Adipose tissue (tissue), 3 donors: ENCODE measurements at regions not wholly inside any gene's neighbourhood (a gene's known extent, or its start where the extent isn't known, plus 50 kb on each side); places are given as distances from the start of the nearest gene placed in this dataset.
"Not testable (repeated sequence)": the region's sequence is repeated elsewhere in the genome, so short reads cannot be mapped to it uniquely, and the experiment has no call there.

Experiments
- H3K27ac ChIP-seq: one replicate; pipeline ENCODE4 v1.5.1; 2013; ENCODE audit warnings: low read depth, low read length
- WGBS, 3 donors: extraction: QIAGEN DNeasy Blood & Tissue Kit; methylation state at CpG; one replicate each; pipeline ENCODE4 v1.1.7; 2013; 5-methylcytosine and 5-hydroxymethylcytosine counted together
- donor health status: healthy with polysubstance abuse.
- donor health status: Bipolar disorder and iron deficiency.
- donor health status: healthy.

DNA sequence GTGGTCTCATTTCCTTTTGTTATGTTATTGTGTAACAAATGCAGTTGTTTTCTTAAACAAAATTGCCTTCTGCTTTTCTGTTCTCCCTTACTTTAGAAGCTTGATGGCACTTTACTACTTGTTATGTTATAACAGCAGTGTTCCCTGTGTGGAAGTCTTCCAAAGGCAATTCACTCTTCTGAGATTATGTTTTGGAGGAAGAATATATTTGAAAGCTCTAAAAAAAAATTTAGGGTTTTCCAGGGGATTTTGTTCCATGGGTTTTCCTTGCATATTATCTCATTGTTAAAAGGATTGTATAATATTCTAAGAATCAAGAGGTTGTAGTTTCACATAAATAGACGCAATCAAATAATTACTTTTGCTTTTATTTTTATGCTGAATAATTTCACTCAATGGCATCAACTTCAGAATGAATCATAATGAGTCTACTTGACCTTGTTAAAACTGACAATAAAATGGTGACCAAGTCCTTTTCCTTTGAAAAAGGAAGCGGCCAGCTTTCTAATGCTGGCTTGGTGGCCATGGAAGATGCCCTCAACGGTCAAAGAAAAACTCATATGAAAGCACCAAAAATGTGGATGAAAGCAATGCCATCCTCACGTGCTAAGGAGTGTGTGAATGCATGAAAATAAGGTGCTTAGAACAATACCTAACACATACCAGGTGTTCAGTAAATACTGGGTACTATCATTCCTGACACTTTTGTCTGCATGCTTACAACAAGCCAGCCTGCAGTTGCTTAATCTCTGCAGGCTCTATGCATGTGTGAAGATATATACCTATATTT is 92.4 kb upstream of the KLF6 start:
- H3K27ac ChIP-seq: no peak overlapping the region
- WGBS, 3 donors: 69 to 87% (median 73%) methylated on average over 4 of the region's 4 CpGs

DNA sequence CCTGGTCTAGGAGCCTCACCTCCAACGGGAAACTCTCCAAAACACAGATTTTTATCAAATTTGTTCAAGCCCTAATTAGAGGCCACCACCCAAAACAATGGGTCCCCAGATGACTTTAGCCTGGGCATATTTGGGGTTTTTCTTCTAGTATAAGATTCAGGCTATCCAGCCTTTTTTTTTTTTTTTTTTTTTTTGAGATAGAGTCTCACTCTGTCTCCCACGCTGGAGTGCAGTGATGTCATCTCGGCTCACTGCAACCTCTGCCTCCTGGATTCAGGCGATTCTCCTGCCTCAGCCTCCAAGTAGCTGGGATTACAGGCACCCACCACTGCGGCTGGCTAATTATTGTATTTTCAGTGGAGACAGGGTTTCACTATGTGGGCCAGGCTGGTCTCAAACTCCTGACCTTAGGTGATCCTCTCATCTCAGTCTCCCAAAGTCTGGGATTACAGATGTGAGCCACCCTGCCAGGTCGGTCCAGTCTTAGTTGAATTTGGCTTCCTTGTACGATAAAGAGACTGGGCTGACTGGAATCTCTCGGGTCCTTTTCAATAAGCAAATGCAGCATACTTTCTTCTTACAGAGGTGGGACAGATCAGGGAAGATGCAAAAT is 91.4 kb upstream of the KLF6 start:
- WGBS, 3 donors: 80 to 84% (median 84%) methylated on average over 8 of the region's 8 CpGs
- H3K27ac ChIP-seq: no peak overlapping the region

DNA sequence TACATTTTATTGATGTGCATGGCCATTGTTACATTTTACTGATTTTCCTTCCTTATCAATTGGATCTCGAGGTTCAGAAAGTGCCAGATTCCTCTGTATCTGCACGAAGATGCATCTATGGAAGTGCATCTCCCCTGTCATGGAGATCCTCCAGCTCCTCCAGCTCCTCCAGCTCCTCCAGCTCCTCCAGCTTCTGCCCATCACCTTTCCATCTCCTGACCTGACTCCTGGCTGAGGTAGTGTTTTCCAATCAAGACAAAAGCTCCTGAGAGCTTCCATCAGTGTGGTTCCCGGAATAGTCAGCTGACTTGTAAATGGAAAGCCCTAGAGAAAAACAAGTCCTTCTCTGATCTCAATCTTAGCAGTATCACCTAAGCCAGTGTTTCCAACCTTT is 90.8 kb upstream of the KLF6 start:
- no peak overlapping the region for H3K27ac ChIP-seq
- WGBS, 3 donors: 78 to 90% (median 87%) methylated on average over 3 of the region's 3 CpGs

DNA sequence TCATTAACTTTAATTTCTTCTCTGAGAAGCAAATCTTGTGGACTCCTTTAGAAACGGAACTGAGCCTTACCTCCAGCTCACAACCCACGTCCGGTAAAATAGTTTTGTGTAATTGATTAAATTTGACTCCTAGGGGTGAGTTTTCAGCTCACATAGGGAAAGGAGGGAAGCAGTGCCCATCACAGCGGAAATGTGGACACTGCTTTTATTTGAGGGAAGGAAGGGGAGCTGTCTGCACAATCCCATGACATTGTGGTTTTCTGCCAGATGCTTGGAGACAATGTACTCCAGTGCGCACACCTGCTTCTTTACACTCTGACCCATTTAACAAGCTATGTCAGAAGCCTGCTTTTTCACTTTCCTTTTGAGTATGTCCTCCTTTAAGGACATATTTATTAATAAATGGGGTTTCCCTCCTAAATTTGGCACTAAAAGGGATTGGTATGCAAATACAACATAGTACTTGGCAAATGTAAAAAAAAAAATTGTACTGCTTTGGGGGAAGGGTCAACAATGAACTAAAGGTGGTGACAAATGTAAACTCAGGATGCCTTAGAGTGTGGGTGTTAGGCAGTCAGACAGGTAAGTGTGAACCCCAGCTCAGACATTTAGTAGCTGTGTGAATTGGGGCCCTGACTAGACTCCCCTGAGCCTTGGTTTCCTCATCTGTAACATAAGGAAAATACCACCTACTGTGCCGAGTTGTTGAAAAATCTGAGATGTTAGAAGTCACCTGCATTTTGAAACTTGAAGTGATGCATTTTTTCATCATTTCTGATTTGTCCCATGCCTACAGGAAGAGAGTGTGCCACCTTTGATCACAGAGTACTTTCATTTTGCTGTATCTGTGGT is 90.2 kb upstream of the KLF6 start:
- H3K27ac ChIP-seq: no peak overlapping the region
- WGBS, 3 donors: 52 to 73% (median 54%) methylated on average over 6 of the region's 6 CpGs

DNA sequence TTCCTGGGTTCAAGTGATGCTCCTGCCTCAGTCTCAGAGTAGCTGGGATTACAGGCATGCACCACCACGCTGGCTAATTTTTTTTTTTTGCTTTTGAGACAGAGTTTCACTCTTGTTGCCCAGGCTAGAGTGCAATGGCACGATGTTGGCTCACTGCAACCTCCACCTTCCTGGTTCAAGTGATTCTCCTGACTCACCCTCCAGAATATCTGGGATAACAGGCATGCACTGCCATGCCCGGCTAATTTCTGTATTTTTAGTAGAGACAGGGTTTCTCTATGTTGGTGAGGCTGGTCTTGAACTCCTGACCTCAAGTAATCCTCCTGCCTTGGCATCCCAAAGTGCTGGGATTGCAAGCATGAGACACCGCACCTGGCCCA is 89.6 kb upstream of the KLF6 start:
- not testable (repeated sequence) for H3K27ac ChIP-seq
- 71 to 82% (median 77%) methylated on average over 4 of the region's 4 CpGs for WGBS, 3 donors

DNA sequence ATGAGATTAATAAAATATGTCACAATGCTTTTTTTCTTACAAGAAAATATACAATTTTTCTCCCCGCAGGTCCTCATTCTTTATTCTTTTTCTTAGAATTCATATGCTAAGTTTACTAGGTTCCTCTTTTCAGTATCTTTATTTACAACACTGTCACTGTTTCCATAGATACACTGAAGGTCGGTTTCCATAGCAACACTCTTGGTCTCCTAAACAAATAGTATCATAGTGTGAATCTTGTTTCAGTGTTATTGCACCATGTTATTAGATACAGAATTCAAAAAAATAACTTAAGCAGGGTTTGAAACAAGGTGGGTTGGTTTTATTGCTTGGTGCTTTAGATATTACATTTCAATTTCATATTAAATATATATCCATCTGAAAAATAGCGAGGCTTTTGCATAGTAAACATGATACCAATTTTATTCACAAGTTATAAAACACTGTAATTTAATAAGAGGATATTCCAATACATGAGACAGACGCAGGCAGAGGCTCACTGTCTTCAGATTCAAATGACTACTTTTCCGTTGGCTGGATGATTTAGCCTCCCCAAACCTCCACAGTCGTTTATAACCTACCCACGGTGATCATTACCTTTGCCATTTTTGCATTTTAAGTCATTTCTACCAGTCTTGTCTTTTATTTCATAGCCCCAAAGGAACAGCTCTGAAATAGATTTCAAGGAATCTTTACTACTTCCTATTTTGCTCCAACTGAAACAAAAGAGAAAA is 88.9 kb upstream of the KLF6 start:
- 34 to 68% (median 38%) methylated on average over 7 of the region's 7 CpGs for WGBS, 3 donors
- H3K27ac ChIP-seq: no peak overlapping the region

DNA sequence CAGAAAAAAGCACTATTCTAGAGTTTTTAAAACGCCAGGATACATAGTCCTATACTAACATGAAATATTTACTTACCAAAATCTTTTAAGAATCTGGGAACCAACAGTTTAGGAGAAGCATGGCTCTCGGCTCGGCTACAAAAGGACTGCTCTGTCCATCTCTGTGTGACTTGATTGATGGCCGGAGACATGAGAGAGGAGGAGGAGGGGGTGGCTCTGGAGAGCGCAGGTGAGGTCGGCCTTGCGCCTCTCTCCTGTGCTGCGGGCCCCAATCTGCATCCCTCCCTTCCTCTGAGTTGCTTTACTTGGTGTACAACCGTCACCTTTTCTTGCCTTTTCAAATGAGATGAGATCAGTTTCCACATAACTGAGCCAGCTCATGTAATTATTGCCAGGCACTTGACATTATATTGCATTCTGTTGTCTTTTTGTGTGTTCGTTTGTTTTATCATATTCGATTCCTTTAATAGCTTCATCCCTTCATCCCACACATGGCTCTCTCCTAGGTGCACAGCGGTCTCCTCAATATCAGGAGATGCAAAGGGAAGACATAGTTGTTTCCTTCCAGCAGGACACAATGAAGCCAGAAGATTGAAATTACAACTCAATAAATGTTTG is 87.8 kb upstream of the KLF6 start:
- 89 to 91% (median 91%) methylated on average over 11 to 12 of the region's 12 CpGs for WGBS, 3 donors

DNA sequence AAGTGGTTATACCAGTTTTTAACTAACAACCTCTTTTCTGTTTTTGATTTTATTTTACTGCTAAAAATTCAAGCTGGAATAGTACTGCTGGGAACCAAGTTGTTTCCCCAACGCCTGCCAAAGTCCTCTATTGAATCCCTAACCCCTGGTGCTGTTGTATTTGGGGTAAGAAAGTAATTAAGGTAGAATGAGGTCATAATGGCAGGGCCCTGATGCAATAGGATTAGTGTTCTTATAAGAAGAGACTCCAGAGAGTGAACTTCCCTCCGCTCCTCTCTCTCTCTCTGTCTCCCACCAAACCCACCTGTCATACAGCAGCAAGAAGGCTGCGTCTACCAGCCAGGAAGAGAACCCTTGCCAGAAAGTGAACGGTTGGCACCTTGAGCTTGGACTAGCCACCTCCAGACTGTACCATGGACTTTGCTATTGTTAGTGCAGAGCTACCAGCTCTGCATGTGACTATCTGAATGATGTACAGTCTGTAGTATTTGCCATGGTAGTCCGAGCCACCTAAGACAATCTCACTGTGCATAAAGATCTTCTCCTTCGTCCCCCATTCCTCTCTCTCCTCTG is 86.5 kb upstream of the KLF6 start:
- 92 to 96% (median 95%) methylated on average over 6 of the region's 6 CpGs for WGBS, 3 donors
- no peak overlapping the region for H3K27ac ChIP-seq

More for the DNA sequence above, 87.8 kb upstream of the KLF6 start:
- no peak overlapping the region for H3K27ac ChIP-seq

DNA sequence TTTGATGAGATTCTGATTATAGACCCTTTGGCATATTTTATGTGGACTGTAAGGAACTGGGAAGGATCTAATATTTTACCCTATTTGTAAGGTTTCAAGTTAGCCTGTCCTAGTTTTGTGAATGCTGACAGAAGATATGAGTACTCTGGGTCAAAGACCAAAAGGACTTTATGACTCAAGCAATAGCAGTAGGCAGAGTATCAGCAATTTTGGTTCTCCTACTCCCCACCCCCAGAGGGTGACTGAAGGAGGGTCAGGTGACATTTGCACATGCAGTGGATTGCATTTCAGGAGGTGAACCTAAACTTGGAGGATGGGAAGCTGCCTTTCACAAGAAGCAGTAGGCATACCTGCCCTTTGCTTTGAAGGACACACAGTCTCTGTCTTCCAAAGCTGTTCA is 84.0 kb upstream of the KLF6 start:
- no peak overlapping the region for H3K27ac ChIP-seq

DNA sequence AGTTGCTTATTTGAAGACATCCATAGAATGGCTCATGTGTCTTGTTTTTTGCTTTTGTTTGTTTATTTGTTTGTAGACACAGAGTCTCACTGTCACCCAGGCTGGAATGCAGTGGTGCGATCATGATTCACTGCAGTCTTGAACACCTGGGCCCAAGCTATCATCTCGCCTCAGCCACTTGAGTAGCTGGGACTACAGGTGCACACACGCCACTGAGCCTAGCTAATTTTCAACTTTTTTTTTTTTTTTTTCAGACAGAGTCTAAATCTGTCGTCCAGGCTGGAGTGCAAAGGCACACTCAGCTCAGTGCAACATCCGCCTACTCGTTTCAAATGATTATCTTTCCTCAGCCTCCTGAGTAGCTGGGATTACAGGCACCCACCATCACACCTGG is 83.3 kb upstream of the KLF6 start:
- WGBS, 3 donors: 88 to 97% (median 93%) methylated on average over 6 of the region's 6 CpGs
- no peak overlapping the region for H3K27ac ChIP-seq

DNA sequence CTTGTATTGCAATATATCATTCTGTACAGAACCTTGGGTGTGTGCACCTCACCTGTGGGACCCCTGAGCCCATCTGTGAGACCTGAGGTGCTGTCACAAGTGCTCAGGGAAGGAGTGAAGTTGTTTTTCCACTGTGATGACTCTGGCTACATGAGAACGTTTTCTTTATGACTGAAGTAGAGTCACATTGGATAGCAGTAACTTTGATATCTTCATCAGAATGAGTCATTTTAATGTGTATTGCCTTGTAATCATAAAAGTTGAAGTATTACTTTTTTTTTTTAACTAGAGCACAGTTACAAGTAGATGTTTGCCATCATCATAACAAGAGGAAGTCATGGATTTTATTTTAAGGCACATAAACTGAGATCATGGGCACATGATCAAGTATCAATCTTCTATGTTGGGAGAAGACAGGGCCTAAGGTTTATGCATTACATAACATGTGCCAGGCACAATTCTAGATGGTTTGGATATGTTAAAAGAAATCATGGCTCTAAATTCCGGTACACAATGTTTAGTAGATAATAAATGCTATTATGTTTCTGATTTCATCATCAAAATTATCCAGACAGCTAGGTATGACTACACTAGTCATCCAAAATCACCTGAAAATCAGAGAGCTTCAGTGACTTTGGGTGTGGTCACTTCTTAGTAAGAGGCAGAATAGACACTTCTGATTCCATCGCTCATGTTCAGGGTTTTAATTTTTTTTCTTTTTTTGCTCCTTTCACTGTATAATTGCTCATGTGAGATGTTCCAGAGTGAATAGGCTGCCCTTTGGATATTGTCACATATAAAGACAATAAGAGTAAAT is 82.7 kb upstream of the KLF6 start:
- WGBS, 3 donors: 77 to 84% (median 82%) methylated on average over 3 of the region's 3 CpGs
- H3K27ac ChIP-seq: no peak overlapping the region

DNA sequence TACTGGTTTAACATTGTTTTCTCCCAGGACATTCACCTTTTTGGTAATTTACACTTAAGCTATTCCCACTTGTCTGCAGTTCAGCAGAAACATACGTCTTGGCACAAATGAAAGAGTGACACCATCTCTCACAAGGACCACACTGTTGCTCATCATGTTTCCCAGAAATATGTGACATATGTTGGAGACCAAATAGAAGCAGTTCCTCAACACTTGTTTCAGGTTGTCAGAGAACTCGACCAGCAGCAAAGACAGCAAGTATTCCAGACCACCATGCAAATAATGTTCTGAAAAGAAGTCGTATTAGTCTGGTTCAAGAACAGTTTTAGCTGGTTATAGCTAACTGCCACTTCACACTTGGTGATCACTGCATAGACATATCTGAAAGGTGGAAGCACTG is 81.3 kb upstream of the KLF6 start:
- H3K27ac ChIP-seq: no peak overlapping the region
- 72 to 77% (median 73%) methylated on average over 3 of the region's 3 CpGs for WGBS, 3 donors

DNA sequence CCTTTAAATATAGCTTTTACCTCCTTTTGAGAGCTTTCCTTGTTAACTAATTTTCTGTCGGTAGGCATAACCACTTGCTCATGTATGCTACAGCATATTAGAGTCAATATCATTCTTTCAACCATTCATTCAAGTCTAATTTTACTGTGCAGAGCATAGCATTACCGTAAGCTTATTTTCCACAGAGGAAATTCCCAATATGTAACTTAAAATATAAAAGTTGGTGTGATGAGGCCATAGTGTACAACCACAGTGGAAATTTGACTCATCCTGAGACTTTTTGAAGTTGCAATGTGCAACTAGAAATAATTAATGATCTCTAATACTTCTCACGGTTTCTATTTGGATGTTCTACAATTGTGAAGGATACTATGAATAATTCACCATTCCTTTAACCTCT is 80.6 kb upstream of the KLF6 start:
- H3K27ac ChIP-seq: no peak overlapping the region
- 80 to 85% (median 83%) methylated on average over 3 of the region's 3 CpGs for WGBS, 3 donors

DNA sequence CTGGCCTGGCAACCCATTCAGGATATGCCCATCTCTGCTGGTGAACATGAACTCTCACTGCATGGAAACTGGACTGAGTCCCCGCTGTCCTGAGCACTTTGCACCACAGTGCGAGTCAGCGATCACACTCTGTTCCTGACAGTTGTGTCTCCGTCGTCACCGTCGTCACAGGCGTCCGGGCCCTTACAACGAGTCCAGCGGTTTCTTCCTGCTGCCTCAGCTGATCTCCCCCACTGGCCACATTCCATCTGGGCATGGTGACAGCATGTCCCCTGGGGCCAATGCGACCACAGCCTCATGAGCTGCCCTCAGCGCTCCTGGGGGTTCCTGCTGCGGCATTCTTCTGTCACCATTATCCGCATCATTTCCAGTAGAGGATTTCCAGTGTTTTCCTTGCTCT is 76.8 kb upstream of the KLF6 start:
- 89 to 93% (median 91%) methylated on average over 15 of the region's 15 CpGs for WGBS, 3 donors

DNA sequence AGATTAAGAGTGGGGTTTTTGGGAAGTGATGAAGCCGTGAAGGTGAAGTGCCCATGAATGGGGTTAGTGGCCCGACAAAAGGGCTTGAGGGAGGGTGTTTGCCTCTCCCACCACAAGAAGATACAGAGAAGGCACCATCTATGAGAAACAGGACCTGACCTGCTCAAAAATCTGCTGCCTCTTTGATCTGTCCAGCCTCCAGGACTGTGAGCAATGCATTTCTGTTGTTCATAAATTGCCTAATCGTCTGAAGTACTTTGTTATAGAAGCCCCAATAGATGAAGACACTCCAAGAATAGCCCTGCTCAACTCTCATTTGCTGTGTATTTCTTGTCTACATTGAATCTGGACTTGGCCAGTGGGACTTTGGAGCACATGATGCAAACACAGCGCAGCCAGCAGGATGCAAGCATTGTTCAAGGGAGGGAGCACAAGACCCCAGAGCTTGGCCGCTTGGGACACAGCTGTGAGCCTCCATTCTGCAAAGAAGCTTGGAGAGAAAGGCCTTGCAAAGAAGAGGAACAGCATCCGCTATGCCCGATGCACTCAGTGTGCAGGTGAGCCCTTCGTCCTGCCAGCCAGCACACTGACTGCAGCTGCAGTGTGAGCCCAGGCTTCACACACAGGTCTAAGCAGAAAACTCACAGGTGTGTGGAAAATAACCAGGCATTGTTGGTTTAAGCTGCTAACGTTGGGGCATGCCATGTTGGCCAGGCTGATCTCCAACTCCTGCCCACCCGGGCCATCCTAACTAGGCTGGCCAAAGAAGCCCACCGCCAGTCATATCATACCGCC is 73.2 kb upstream of the KLF6 start:
- no peak overlapping the region for H3K27ac ChIP-seq
- 76 to 95% (median 92%) methylated on average over 12 of the region's 12 CpGs for WGBS, 3 donors

More for the DNA sequence above, 76.8 kb upstream of the KLF6 start:
- H3K27ac ChIP-seq: no peak overlapping the region

DNA sequence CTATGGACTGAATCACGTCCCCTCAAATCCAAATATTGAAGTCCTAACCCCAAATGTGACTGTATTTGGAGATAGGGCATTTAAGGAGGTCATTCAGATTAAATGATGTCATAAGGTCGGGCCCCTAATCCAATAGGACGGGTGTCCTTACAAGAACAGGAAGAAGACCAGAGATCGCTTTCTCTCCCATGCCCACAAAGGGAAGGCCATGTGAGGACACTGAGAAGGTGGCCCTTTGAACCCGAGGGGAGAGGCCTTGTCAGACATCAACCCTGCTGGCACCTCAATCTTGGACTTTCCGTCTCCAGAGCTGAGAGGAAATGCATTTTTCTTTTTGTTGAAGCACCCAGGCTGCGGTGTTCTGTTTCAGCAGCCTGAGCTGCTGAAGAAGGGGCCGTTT is 72.3 kb upstream of the KLF6 start:
- WGBS, 3 donors: 86 to 95% (median 89%) methylated on average over 8 of the region's 8 CpGs
- no peak overlapping the region for H3K27ac ChIP-seq

DNA sequence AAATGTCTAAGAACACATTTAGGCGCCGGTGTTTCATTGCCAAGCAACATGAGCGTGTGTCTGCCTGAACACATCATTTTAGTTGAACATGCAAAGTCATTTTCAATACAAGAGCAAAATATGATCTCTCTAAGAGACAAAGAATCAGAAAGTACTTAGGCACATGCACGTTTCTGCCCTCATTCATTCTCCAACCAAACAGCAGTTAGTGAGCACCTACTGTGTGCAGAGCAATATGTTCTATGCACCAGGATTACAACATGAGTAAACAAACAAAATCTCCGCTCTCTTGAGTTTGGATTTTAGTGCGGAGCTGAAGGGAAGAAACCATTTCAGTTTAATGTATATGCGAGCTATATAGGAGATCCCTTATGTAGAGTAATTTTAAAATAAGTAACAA is 71.6 kb upstream of the KLF6 start:
- H3K27ac ChIP-seq: no peak overlapping the region
- 92 to 94% (median 93%) methylated on average over 7 of the region's 7 CpGs for WGBS, 3 donors
